ENCODE measurements at regions not wholly inside any gene's neighbourhood (a gene's known extent, or its start where the extent isn't known, plus 50 kb on each side); places are given as distances from the start of the nearest gene placed in this dataset.
"Not testable (repeated sequence)": the region's sequence is repeated elsewhere in the genome, so short reads cannot be mapped to it uniquely, and the experiment has no call there.

- TF ChIP-seq CTCF (IDR thresholded peaks at IDR 0.05; ENCODE audit: insufficient read depth, missing control alignments) = no peak
- DNase-seq (ENCODE audit: insufficient read length, low spot score) (no peak), FAIRE-seq (no peak)
Observed at GRCh38 chr7:25694211-25694610, 457.8 kb upstream of the NFE2L3 start.

- TF ChIP-seq CTCF (IDR thresholded peaks at IDR 0.05; ENCODE audit: insufficient read depth, missing control alignments) = no peak
- FAIRE-seq = no peak
Observed at GRCh38 chr7:25694699-25695098, 457.3 kb upstream of the NFE2L3 start.

GRCh38 chr7:25696571-25696970 is 455.4 kb upstream of the NFE2L3 start:
- FAIRE-seq = no peak
- TF ChIP-seq CTCF (IDR thresholded peaks at IDR 0.05; ENCODE audit: insufficient read depth, missing control alignments) = no peak
- no peak for DNase-seq (ENCODE audit: insufficient read length, low spot score)

More at GRCh38 chr7:25694699-25695098, 457.3 kb upstream of the NFE2L3 start:
- DNase-seq (ENCODE audit: insufficient read length, low spot score) = no peak

- no peak for TF ChIP-seq CTCF (IDR thresholded peaks at IDR 0.05; ENCODE audit: insufficient read depth, missing control alignments)
- DNase-seq (ENCODE audit: insufficient read length, low spot score) (no peak), FAIRE-seq (no peak)
Observed at GRCh38 chr7:25698451-25699113, 453.4 kb upstream of the NFE2L3 start.

- not testable (repeated sequence) for DNase-seq (ENCODE audit: insufficient read length, low spot score); FAIRE-seq
Observed at GRCh38 chr7:25700141-25700540, 451.9 kb upstream of the NFE2L3 start.

GRCh38 chr7:25704413-25704812 is 447.6 kb upstream of the NFE2L3 start:
- TF ChIP-seq CTCF (IDR thresholded peaks at IDR 0.05; ENCODE audit: insufficient read depth, missing control alignments) = no peak
- FAIRE-seq (no peak), DNase-seq (ENCODE audit: insufficient read length, low spot score) (no peak)

GRCh38 chr7:25706764-25707163 is 445.2 kb upstream of the NFE2L3 start:
- DNase-seq (ENCODE audit: insufficient read length, low spot score) (no peak), FAIRE-seq (no peak)
- no peak for TF ChIP-seq CTCF (IDR thresholded peaks at IDR 0.05; ENCODE audit: insufficient read depth, missing control alignments)

Data from D721Med (cell line).